SK-N-SH treated with all-trans-retinoic acid at 6 μM for 48 hours (cell line): ENCODE measurements at regions not wholly inside any gene's neighbourhood (a gene's known extent, or its start where the extent isn't known, plus 50 kb on each side); places are given as distances from the start of the nearest gene placed in this dataset.

Experiments used
- BACH2 ChIP-seq: fragments of 250-450 bp; sonication (Bioruptor Pico); IDR thresholded peaks from 2 replicates; pipeline ENCODE4 v1.9.0; 2021; ENCODE audit warnings: mild to moderate bottlenecking, borderline replicate concordance
- CREB5 ChIP-seq: fragments of 250-450 bp; sonication (Bioruptor Pico); IDR thresholded peaks from 2 replicates; pipeline ENCODE4 v1.5.1; 2020; ENCODE audit warnings: low read depth, mild to moderate bottlenecking, moderate library complexity
- TOX ChIP-seq: fragments of 250-450 bp; sonication (Bioruptor Pico); IDR thresholded peaks from 2 replicates; pipeline ENCODE4 v1.8.0; 2021; ENCODE audit warnings: mild to moderate bottlenecking, moderate library complexity, borderline replicate concordance
- ZFP3 ChIP-seq: fragments of 250-450 bp; sonication (Bioruptor Pico); IDR thresholded peaks from 2 replicates; pipeline ENCODE4 v1.5.0; 2020; ENCODE audit warnings: mild to moderate bottlenecking, moderate library complexity
- ZFP30 ChIP-seq: fragments of 450-650 bp; formaldehyde crosslinking; IDR thresholded peaks from 2 replicates; pipeline ENCODE4 v1.5.0; 2022; ENCODE audit warnings: mild to moderate bottlenecking, moderate library complexity
- ZNF565 ChIP-seq: fragments of 450-650 bp; formaldehyde crosslinking; conservative IDR thresholded peaks from 2 replicates; pipeline ENCODE4 v1.5.0; 2020; ENCODE audit warnings: low read depth, mild to moderate bottlenecking, moderate library complexity

- TF ChIP-seq ZNF565 = no peak
- no peak for TF ChIP-seq BACH2 (CRISPR knock-in tag)
- TF ChIP-seq ZFP30 (CRISPR knock-in tag) = no peak
- no peak for TF ChIP-seq CREB5 (CRISPR knock-in tag)
- no peak for TF ChIP-seq ZFP3 (CRISPR knock-in tag)
- TF ChIP-seq TOX = no peak
These were observed 161.6 kb upstream of the FRMD4B start for GRCh38 chr3:69547461-69547880.
